Mesothelial cell of epicardium (in vitro differentiated cells): ENCODE measurements at regions not wholly inside any gene's neighbourhood (a gene's known extent, or its start where the extent isn't known, plus 50 kb on each side); places are given as distances from the start of the nearest gene placed in this dataset.

Experiments
- DNase-seq, 2 experiments: peaks; one replicate each; pipeline ENCODE4 v3.0.0; 2021; ENCODE audit warnings: low spot score in 2 of 2; ENCODE audit not compliant: unreplicated experiment in 2 of 2
- H3K27ac Mint-ChIP-seq: 2 replicates; pipeline ENCODE4 v1.8.0; 2021; ENCODE audit warnings: mixed read lengths
- H3K27me3 Mint-ChIP-seq: 2 replicates; pipeline ENCODE4 v1.8.0; 2021; ENCODE audit warnings: low read depth, mixed read lengths
- H3K36me3 Mint-ChIP-seq: 2 replicates; pipeline ENCODE4 v1.8.0; 2021; ENCODE audit warnings: mixed read lengths
- H3K4me1 Mint-ChIP-seq: 2 replicates; pipeline ENCODE4 v1.8.0; 2021; ENCODE audit warnings: mixed read lengths
- H3K4me3 Mint-ChIP-seq: 2 replicates; pipeline ENCODE4 v1.8.0; 2021; ENCODE audit warnings: mild to moderate bottlenecking, moderate library complexity, mixed read lengths
- H3K9me3 Mint-ChIP-seq: 2 replicates; pipeline ENCODE4 v1.8.0; 2021; ENCODE audit warnings: mixed read lengths
- TF ChIP-seq, protein P1 (sequence below): fragments of 200-600 bp; sonication (generic); IDR thresholded peaks from one replicate; pipeline ENCODE4 v1.5.0; 2021; ENCODE audit warnings: antibody characterized with exemption; ENCODE audit not compliant: unreplicated experiment

DNA sequence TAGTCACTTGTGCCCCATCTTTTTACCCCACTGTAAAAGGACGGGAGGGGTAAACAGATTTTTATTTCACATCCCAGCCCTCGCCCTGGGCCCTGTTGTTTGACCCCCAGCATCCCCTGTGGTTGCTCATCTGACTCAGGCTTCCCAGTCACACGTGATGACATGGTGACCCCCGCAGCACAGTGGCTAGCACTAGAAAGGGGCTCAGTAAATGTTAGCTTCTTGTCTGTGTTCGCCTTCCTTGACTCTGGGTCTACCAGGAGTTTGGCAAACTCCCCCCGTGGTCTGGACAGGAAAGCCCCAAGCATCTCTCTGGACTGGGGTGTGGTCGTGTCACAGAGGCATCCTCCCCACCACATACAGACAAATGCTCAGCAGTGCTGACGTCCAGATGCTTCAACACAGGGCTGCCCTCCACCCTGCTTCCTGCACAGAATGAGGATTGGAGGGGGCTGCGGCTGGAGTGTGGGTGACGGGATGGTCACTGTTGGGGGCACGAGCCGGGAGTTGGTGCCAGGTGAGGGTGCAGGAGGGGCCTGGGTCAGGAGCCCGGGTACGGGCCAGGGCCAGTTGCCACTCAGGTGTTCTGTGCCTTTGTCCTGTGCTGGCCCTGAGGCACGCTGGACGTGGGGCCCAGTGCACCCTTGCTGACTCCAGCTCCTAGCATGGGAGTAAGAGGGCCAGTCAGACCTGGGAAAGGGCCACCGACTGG, 69.1 kb downstream of the METRNL start:
- no peak overlapping the region for H3K27ac Mint-ChIP-seq
- peaks cover 14% of the 10 kb centered on the region for H3K27me3 Mint-ChIP-seq
- no peaks in the 10 kb centered on the region for H3K36me3 Mint-ChIP-seq
- DNase-seq, result no peak
- H3K4me3 Mint-ChIP-seq, result no peak overlapping the region
- TF ChIP-seq, protein P1, sequence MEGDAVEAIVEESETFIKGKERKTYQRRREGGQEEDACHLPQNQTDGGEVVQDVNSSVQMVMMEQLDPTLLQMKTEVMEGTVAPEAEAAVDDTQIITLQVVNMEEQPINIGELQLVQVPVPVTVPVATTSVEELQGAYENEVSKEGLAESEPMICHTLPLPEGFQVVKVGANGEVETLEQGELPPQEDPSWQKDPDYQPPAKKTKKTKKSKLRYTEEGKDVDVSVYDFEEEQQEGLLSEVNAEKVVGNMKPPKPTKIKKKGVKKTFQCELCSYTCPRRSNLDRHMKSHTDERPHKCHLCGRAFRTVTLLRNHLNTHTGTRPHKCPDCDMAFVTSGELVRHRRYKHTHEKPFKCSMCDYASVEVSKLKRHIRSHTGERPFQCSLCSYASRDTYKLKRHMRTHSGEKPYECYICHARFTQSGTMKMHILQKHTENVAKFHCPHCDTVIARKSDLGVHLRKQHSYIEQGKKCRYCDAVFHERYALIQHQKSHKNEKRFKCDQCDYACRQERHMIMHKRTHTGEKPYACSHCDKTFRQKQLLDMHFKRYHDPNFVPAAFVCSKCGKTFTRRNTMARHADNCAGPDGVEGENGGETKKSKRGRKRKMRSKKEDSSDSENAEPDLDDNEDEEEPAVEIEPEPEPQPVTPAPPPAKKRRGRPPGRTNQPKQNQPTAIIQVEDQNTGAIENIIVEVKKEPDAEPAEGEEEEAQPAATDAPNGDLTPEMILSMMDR, result no peak
- H3K4me1 Mint-ChIP-seq, result peaks cover 35% of the 10 kb centered on the region
- H3K9me3 Mint-ChIP-seq, result peaks cover 8% of the 10 kb centered on the region

DNA sequence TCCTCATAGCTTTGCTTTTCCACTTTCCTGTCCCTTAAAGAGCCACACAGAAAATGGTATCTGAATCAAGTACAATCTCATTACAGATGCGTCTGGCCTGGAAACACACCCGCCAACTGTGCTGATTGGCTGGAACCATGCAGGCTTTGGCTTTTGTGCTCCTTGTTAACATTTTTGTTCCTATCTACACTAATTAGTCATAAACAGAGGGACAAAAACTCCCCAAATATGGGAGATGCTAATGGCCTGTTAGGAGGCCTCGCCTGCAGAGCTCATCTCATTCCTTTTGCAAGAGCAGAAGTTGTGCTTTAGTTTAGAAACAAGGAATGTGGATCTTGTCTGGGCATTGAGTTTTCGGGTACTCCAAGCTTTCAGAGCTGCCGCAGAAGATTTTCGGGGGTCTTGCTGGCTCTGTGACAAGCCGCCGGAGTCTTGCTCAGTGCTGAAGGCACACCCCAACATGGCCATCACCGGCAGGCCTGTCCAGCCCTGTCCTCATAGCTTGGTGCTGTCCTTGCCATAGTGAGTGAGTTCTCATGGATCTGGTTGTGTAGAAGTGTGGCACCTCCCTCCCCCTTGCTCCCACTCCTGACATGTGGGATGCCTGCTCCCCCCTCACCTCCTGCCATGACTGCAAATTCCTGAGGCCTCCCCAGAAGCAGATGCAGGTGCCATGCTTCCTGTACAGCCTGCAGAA, 69.8 kb downstream of the METRNL start:
- Mint-ChIP-seq H3K27me3 (peaks cover 13% of the 10 kb centered on the region), H3K4me3 (no peak overlapping the region), H3K36me3 (no peaks in the 10 kb centered on the region), H3K27ac (no peak overlapping the region), H3K4me1 (peaks cover 37% of the 10 kb centered on the region), H3K9me3 (peaks cover 8% of the 10 kb centered on the region)
- TF ChIP-seq, protein P1, result no peak
- DNase-seq, result no peak

DNA sequence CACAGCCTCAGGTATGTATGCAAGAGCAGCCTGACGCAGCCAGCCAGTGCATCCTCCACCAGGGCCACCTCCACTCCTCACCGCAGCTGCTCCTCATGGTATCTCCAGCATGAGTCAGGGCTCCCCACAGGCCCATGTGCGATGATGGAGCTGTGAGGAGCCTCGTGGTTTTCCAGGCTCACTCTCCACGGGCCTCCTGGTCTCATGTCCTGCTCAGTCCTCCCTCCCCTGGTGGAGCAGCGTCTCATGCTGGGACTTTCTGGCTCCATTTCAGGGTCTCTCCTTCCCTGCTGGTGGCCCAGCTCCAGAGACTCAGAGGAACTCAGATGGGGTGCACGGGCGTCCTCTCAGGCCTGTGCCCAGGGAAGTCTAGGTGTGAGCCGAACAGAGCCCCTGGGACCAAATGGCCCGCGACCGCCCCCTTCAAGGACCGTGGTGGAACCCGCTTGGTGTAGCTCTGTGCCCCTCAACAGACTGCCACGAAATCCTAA, 70.4 kb downstream of the METRNL start:
- Mint-ChIP-seq H3K36me3 (no peaks in the 10 kb centered on the region), H3K27ac (no peak overlapping the region), H3K4me3 (no peak overlapping the region), H3K9me3 (peaks cover 8% of the 10 kb centered on the region), H3K4me1 (peaks cover 42% of the 10 kb centered on the region), H3K27me3 (peaks cover 13% of the 10 kb centered on the region)
- TF ChIP-seq, protein P1, result no peak
- no peak for DNase-seq

DNA sequence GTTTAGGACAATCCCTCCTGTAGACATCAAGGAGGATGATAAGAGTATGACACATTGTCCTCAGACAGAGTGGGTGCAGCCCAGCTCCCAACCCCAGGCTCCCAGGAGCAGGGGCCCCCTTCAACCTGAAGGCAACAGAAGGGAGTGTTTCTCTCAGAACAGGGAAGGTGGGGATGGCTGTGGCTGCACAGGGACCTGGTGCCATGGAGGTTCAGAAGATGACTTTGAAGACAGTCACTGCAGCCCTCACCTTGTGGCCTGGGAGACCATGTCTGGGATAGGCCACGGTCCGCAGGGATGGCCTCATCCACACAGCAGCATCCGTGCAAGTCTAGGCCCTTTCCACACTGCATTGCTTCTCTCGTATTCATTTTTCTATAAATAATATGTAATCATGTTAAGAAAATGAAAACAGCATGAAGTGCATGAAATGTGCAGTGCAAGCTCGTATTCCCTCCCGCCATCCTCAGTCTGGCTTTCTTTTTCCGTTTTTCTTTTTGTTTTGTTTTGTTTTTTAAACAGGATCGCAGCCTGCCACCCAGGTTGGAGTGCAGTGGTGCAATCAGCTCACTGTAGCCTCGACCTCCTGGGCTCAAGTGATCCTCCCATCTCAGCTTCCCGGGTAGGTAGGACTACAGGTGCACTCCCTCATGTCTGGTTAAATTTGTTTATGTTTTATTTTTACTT, 71.1 kb downstream of the METRNL start:
- Mint-ChIP-seq H3K9me3 (peaks cover 8% of the 10 kb centered on the region), H3K4me1 (peaks cover 45% of the 10 kb centered on the region), H3K4me3 (no peak overlapping the region), H3K27me3 (peaks cover 9% of the 10 kb centered on the region), H3K36me3 (no peaks in the 10 kb centered on the region), H3K27ac (no peak overlapping the region)
- TF ChIP-seq, protein P1, result no peak
- no peak for DNase-seq

DNA sequence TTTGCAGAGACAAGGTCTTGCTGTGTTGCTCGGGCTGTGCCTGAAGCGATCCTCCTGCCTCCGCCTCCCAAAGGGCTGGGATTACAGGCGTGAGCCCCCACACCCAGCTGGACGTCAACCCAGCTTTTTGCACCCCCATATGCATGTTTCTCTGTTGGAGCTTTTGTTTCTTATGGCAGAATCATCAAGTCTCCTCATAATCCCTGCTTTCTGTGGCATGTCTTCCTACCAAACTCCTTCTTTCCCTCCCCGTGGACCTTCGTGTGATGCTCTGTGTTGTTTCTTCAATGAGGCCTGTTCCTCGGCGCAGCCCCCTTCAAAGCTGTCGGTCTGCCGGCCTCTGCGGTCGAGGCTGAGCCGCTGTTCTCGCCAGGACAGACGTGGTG, 71.6 kb downstream of the METRNL start:
- H3K9me3 Mint-ChIP-seq, result peaks cover 8% of the 10 kb centered on the region
- DNase-seq, result no peak
- no peaks in the 10 kb centered on the region for H3K36me3 Mint-ChIP-seq
- H3K4me3 Mint-ChIP-seq, result no peak overlapping the region
- peaks cover 47% of the 10 kb centered on the region for H3K4me1 Mint-ChIP-seq
- TF ChIP-seq, protein P1, result no peak
- H3K27me3 Mint-ChIP-seq, result peaks cover 8% of the 10 kb centered on the region
- peak overlapping the region; percentile 84 for H3K27ac Mint-ChIP-seq
